Stimulated activated CD4-positive, alpha-beta T cell treated with anti-CD3 and anti-CD28 coated beads, Interleukin-1b, Interleukin-23, amount 100 ng/mL, for 4 hours (primary cell): ENCODE measurements at regions not wholly inside any gene's neighbourhood (a gene's known extent, or its start where the extent isn't known, plus 50 kb on each side); places are given as distances from the start of the nearest gene placed in this dataset.

Experiments used
- DNase-seq, 2 donors: peaks; one replicate each; pipeline ENCODE4 v3.0.0-alpha.2; 2020; ENCODE audit warnings: low read depth in 2 of 2

- no peak for DNase-seq
These were observed 171.6 kb downstream of the SLC6A15 start for GRCh38 chr12:84741031-84741430.

GRCh38 chr12:84740602-84741001, 172.0 kb downstream of the SLC6A15 start:
- no peak for DNase-seq

GRCh38 chr12:84738481-84738972, 174.1 kb downstream of the SLC6A15 start:
- DNase-seq: no peak

DNA sequence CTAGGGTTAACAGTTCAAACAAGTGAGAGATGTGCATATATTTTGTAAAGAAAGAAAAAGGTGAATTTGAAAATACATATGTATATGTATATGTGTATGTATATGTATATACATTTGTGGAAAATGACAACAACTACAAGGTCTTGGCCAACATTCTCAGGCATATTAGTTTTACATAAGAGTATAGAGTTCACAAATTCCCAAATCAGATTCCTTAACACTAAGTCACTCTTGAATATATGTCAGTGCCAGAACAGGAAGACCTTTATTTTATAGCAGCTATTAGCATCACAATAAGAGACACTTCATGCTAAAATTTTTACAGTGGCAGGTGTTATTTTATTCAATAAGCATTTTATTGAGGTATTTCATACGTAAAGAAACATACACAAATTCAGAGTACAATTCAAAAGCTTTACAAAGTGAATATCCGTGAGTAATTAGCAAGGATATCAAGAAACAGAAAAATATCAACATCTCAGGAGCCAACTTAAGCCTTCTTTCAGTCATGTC, 179.7 kb downstream of the SLC6A15 start:
- no peak for DNase-seq

GRCh38 chr12:84730561-84731162, 181.9 kb downstream of the SLC6A15 start:
- no peak for DNase-seq

DNA sequence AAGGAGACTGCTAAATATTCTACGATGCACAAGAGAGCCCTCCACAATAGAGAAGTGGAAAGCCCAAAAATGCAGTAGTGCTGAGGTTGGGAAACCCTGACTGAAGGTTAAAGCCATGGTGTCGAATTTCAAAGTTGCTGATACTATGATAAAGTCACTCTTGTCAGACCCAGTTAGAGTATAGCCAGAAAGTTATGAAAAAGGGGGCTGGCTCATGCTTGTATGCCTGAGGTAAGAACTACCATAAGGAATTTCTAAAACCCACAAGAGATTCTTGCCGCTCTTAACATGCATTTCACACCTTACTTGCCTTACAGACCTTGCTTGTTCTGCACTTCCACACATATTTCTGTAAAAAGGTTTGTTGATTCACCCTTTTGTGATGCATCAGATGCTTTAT, 184.6 kb downstream of the SLC6A15 start:
- no peak for DNase-seq

GRCh38 chr12:84726780-84727179, 185.8 kb downstream of the SLC6A15 start:
- no peak for DNase-seq

GRCh38 chr12:84723988-84724387, 188.6 kb downstream of the SLC6A15 start:
- DNase-seq: no peak

GRCh38 chr12:84719997-84720396, 192.6 kb downstream of the SLC6A15 start:
- no peak for DNase-seq

DNA sequence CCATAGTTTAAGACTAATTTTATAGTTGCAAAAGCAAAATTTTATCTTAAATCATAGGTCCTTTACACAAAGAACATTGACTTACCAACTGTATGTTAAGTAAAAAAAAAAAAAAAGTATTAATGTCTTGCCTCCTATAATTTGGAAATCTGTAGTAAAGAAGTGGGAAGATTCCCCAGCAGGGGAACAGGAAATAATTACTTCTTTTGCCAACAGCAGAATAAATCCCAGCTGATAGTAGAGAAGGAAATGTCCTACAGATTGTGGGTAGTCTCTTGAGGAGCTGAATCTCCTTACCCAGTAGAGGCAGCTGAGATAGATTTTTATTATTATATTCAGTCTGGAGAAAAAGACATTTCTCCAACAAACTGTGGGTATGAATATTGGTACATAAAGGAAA, 193.7 kb downstream of the SLC6A15 start:
- no peak for DNase-seq

DNA sequence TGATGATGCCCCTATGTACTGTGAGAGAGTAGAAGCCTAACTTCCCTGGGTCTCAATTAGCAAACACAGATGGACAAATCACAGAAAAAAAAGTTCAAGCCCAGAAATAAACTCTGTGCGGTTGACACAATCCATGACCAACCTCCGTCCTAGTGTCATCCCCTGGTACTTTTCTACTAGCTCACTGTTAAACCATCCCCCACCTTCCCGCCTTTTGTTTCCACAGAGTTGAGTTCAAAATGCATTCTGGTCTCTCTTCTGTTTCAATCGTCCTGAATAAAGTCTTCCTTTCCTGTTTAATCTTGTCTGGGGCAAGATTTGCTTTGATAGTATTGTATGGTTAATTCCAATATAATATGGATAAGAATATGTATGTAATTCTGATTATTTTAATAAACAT, 199.9 kb downstream of the SLC6A15 start:
- no peak for DNase-seq

GRCh38 chr12:84706374-84706773, 206.2 kb downstream of the SLC6A15 start:
- no peak for DNase-seq

- DNase-seq: no peak
These were observed 207.7 kb downstream of the SLC6A15 start for GRCh38 chr12:84704856-84705255.

DNA sequence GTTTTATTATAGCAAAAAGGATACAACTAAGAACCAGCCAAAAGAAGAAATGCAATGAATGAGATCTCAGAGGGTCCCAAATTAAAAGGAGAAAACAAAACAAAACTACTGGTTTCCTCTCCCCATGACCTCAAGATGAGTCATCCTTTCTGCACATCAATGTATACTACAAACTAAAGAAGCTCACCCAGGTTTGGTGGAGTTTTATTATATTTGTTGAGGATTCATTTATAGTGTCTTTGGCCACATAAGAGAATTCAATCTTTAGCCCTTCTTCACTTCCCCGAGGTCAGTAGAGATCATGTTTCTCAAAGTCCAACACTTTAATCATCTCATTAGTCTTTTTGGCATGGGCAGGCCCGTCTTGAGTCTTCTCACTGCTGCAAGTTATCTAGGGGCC, 210.6 kb downstream of the SLC6A15 start:
- DNase-seq: no peak

GRCh38 chr12:84701041-84701440, 211.6 kb downstream of the SLC6A15 start:
- DNase-seq: no peak

DNA sequence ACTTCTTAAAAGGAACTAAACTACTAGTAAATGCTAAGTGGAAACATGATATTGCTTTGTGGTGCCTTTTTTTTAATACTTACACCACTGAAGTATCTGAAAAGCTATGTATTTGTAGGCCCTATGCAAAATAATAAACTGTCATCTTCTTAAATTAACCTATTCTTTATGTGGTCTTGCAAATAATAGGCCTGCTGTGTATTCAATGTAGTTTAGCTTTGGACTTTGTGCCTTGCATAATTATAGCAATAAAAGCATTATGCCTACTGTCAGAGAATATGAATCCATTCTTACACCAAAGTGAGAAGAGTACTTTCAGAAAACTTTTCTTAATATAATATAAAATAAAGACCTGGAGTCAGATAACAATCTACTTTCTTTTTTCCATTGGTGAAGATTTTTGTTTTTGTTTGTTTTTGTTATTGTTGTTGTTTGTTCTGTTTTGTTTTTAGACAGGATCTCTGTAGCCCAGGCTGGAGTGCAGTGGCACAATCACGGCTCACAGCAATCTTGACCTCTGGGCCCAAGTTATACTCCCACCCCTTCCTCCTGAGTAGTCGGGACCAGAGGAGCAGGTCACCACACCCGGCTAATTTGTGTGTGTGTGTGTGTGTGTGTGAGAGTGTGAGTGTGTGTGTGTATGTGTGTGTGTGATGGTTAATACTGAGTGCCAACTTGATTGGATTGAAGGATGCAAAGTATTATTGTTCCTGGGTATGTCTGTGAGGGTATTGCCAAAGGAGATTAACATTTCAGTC, 213.8 kb downstream of the SLC6A15 start:
- no peak for DNase-seq

DNA sequence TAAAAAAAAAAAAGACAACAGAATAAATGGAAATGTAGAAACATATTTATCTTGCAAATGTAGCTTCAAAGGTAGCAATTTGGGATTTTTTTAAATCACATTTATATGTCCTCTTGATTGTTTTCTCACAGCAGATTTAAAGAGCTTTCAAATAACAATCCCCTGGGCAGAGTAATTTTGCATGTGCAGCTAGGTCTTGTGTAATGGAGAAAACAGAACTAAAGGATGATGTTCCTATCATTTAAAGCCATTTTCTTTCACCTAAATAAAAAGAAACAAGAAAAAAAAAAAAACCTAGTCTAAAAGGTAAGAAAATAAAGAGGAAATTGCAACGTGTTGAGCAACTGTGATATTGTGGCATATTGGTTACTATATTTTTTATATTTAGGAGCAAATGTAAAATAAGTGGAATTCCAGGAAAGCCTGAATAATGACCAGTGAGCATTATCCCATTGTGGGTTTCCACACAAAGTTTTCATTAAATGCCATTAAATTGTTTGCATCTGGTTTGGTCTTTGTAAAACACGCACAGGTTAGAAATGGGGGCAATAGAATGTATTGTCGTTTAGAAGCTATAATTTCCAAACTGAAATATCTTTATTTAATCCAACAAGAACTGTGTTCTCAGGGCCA, 215.6 kb downstream of the SLC6A15 start:
- DNase-seq: no peak

DNA sequence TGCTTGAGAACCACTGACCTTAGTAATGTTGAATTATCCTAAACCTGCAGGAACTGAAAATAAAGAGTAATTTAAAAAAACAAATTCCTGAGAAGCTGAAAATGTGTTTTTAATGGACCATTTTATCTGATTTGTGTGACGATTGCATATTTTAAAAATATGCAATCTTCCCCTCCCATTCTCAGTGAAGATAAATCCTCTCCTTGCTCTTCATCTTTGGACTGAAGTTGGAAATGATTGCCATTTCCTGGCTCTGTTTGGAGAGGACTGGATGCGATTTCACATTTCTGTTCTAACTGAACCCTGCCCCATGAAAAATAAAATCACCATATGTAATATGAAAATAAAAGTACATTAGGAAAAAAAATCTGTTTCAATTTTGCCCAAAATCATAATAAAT, 216.3 kb downstream of the SLC6A15 start:
- no peak for DNase-seq

- DNase-seq: no peak
These were observed 218.5 kb downstream of the SLC6A15 start for GRCh38 chr12:84694116-84694515.

DNA sequence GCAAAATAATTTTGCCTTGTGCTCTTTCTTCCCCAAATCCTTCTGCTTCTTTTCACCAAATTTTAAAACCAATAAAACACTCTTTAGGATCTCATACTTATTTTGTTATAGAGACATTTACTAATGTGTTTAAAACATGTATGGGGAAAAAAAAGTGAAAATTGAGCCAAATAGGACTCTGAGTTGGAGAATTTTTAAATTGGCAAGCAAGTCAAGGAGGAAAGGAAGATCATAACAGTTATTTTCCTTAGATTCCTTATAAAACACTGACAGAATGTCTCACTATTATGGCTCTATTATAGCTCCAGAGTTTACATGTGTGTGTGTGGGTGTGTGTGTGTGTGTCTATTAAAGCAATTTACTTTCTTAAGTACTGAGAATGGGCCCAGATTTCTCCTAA, 220.5 kb downstream of the SLC6A15 start:
- DNase-seq: no peak

DNA sequence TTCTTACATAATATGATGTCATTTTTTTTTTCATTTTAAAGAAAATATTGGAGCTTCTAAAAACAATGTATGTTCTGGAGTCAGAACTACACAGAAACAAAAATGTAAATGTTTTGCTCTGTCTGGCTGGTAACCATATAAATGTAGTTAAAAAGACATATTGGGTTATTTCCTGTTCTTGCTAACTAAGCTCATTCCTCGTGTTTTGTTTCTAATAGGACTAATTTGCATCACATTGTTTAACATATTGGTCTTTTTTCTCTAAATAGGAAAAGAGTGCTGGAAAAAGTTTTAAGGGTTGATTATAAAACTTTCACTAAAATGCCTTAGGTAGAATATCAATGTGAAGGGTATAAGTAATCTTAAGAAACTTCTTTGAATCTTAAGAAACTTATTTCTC, 221.3 kb downstream of the SLC6A15 start:
- no peak for DNase-seq

DNA sequence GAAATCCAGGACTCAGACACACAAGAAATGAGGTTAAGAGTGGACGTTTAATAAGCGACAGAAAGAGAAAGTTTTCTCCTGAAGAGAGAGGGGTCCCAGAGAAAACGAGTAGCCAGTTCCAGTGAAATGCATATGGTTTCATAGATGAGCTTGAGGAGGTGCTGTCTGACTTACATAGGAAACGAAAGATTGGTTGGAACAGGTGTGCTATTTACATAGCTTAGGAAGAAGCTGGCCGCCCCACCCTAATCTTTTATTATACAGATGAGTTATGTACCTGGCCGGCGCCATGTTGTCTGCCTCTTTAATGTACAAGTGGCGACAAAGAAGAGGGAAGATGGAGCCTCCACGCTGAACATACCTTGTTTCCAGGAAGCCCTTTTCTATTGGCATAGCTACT, 223.0 kb downstream of the SLC6A15 start:
- DNase-seq: no peak

GRCh38 chr12:84685379-84685778, 227.2 kb downstream of the SLC6A15 start:
- no peak for DNase-seq
